Fibroblast of skin of scalp (primary cell): ENCODE measurements at regions not wholly inside any gene's neighbourhood (a gene's known extent, or its start where the extent isn't known, plus 50 kb on each side); places are given as distances from the start of the nearest gene placed in this dataset.
A peak's percentile ranks its signal among the peaks of the same experiment; 100 is the strongest.
"Not testable (repeated sequence)": the region's sequence is repeated elsewhere in the genome, so short reads cannot be mapped to it uniquely, and the experiment has no call there.

Source experiments
- DNase-seq: peaks from one replicate; pipeline ENCODE4 v3.0.0-alpha.2; 2013

- no peak for DNase-seq
Measured at GRCh38 chr6:155883741-155884140, 428.1 kb upstream of the NOX3 start.

- DNase-seq = no peak
Measured at GRCh38 chr6:155883334-155883731, 427.7 kb upstream of the NOX3 start.

GRCh38 chr6:155882527-155883333 is 427.1 kb upstream of the NOX3 start:
- no peak for DNase-seq

DNA sequence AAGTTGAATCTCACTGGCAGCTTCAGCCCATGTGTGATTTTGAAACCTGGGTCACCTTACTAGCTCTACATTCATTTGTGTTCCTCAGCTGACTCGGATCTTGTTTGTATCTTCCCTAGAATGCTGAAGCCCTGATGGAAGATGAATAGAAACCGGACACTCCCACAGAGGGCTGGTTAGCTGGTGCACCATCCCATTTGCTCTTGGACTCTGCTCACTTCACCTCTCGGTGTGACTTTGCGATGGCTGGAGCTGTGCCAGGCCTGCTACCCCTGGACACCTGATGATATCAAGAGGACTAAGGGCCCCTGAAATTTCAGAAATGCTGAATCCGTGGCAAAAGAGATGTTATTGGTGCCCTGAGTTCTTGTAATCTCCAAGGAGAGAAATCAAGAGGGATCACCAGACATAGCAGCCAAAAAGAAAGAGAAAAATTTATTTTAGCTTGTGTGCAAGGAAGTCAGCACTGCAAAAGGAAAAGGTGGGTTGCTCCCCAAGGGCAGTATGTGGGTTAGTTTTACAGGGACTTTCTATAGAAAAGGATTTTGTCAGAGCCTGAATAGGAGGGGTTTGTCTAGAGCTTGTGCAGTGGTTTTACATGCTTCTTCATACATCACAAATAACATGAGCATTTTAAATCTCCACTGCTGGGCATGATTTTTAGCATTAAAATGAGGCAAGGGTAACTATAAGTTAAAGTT is 426.3 kb upstream of the NOX3 start:
- no peak for DNase-seq

- peak; percentile 6 for DNase-seq
Measured at GRCh38 chr6:155880900-155881299, 425.3 kb upstream of the NOX3 start.

- no peak for DNase-seq
Measured at GRCh38 chr6:155872961-155873360, 417.3 kb upstream of the NOX3 start.

DNA sequence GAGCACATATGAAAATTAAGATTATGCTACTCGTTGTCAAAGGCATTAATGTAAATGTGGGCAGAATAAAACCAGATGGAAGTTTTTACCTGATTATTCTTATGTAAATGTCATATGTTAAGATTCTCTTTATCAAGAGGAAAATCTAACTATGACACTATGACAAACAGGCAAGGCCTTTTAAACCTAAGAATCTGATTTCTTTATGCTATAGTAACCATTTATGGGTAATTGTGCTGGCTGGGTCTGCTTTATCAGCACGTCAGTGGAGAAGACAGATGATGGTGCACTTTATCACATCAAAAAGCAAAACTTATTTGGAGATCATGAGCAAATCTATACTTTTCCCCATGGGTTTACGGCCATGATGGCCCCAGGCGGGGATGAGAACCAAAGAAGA is 412.0 kb upstream of the NOX3 start:
- DNase-seq = no peak

DNA sequence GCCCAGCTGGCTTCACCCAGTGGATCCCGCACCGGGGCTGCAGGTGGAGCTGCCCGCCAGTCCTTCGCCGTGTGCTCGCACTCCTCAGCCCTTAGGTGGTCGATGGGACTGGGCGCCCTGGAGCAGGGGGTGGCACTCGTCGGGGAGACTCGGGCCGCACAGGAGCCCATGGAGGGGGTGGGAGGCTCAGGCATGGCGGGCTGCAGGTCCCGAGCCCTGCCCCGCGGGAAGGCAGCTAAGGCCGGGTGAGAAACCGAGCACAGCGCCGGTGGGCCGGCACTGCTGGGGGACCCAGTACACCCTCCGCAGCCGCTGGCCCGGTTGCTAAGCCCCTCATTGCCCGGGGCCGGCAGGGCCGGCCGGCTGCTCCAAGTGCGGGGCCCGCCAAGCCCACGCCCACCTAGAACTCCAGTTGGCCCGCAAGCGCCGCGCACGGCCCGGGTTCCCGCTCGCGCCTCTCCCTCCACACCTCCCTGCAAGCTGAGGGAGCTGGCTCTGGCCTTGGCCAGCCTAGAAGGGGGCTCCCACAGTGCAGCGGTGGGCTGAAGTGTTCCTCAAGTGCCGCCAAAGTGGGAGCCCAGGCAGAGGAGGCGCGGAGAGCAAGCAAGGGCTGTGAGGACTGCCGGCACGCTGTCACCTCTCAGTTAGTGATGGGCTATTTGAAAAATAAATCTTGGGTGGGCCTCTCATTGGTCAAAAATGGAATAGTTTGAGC is 411.2 kb upstream of the NOX3 start:
- DNase-seq = not testable (repeated sequence)

DNA sequence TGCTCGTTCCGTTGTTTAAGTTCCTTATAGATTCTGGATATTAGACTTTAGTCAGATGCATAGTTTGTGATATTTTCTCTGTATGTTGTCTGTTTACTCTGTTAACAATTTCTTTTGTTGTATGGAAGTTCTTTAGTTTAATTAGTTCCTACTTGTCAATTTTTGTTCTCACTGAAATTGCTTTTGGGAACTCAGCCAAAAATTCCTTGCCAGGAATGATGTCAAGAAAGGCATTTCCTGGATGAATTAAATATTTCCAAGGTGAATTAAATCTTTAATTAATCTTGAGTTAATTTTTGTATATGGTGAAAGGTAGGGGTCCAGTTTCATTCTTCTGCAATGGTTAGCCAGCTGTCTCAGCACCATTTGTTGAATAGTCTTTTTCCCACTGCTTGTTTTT is 406.2 kb upstream of the NOX3 start:
- DNase-seq = no peak

DNA sequence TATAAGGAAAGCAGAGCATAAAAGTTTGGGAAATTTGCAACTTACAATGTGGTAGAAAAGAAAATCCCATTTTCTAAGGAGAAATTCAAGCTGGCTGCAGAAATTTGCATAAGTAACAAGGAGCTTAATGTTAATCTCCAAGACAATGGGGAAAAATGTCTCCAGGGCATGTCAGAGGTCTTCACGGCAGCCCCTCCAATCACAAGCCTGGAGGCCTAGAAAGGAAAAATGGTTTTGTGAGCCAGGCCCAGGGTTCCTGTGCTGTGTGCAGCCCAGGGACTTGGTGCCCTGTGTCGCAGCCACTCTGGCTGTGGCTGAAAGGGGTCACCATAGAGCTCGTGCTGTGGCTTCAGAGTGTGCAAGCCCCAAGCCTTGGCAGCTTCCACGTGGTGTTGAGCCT is 403.3 kb upstream of the NOX3 start:
- not testable (repeated sequence) for DNase-seq

GRCh38 chr6:155854787-155855186 is 399.1 kb upstream of the NOX3 start:
- DNase-seq = no peak

- no peak for DNase-seq
Measured at GRCh38 chr6:155853011-155853410, 397.4 kb upstream of the NOX3 start.

GRCh38 chr6:155850408-155850841 is 394.8 kb upstream of the NOX3 start:
- peak; percentile 2 for DNase-seq

GRCh38 chr6:155847711-155848110 is 392.1 kb upstream of the NOX3 start:
- DNase-seq = no peak

DNA sequence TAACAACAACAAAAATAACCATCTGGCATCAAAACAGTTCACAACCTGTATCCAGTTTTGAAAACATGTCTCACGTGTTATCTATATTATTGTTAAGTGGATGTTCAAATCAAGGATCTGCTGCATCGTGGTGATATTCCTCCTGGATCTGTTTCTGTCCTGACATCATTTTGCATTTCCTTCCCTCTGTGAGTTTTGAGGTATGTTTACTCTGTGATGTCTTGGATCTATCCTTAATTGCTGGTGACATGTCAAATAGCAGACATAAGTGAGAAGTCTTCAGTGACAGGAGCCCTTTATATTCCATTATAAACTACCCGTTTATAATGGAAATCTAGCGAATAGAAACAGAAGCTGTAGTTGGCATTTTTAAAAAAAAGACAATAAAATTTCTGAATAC is 381.8 kb upstream of the NOX3 start:
- no peak for DNase-seq

GRCh38 chr6:155832596-155832995 is 377.0 kb upstream of the NOX3 start:
- peak; percentile 67 for DNase-seq

DNA sequence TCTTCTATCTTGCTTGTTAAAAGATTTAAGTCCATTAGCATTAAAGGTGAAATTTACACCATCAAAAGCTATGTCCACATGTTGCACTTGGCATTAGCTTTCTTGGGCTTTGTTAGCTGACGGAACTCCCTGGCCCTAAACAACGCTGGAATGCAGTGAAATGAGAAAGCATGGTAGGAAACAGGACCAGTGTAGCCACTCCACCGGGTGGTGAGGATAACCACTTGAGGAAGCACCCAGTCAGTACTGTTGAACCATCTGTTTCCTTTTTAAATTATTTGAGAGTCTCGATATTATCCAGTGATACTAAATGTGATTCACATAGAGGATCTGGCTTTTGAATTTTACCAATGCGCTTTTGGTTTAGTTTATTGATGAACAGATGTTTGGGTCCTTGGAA is 374.9 kb upstream of the NOX3 start:
- no peak for DNase-seq

GRCh38 chr6:155829646-155830045 is 374.0 kb upstream of the NOX3 start:
- DNase-seq = no peak

DNA sequence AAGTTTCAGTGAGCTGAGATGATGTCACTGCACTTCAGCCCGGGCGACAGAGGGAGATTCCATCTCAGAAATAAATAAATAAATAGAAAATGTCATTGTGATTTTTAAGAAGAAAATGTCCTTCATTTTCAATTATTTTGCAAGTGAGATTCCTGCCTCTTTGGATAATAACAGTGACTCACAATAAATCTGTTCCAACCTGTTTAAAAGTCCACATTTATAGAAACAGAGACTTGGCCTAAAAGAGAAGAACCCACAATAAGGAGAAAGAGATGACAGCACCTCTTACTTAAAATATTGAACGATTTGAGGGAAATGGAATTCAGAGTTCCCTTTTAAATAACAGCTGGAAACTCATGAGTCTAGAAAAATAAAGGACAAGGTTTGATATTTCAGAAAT is 373.4 kb upstream of the NOX3 start:
- no peak for DNase-seq

DNA sequence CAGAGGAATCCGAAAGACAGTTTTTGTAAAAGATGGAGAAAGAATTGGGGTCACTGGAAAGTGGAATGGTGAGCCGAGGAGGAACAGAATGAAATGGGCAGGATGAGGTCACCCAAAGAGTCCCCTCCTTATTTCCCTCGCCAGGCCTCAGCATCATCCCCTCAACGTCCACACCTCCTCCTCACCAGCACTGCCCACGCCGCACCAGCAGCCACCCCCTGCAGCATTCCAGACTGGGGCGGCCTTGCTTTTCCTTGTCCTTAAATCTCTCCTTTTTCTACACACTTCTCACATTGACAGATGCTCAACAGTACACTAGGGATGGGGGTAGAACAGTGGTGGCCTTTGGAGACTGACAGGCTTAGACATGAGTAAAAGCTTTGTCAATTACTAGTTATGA is 363.1 kb upstream of the NOX3 start:
- DNase-seq = no peak

- DNase-seq = no peak
Measured at GRCh38 chr6:155813548-155813947, 357.9 kb upstream of the NOX3 start.

DNA sequence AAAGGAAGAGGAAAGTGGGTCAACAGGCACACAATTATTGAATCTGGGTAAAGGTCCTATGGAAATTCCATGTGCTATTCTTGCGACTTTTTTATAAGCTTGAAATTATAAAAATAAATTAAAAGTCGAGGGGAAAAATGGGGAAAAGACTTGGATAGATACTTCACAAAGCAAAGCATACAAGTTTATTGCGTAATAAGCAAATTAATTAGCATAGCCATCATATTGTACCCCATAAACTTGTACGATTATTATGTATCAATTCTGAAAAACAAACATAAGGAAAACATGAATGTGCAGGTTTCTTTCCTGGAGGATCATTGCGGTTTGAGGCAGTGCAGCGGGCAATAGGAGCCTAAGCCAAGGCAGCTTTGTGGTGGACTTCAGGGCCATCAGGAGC is 351.6 kb upstream of the NOX3 start:
- no peak for DNase-seq

- no peak for DNase-seq
Measured at GRCh38 chr6:155801046-155801445, 345.4 kb upstream of the NOX3 start.

GRCh38 chr6:155798876-155799275 is 343.2 kb upstream of the NOX3 start:
- not testable (repeated sequence) for DNase-seq
